KG1 (cell line): ENCODE measurements at regions not wholly inside any gene's neighbourhood (a gene's known extent, or its start where the extent isn't known, plus 50 kb on each side); places are given as distances from the start of the nearest gene placed in this dataset.
"Not testable (repeated sequence)": the region's sequence is repeated elsewhere in the genome, so short reads cannot be mapped to it uniquely, and the experiment has no call there.

Source experiments
- DNase-seq: peaks from one replicate; lab custom pipeline; 2025; lab: John Stamatoyannopoulos, UW

GRCh38 chr2:17193433-17193890 lies 324.8 kb downstream of the RAD51AP2 start:
- not testable (repeated sequence) for DNase-seq

GRCh38 chr2:17191223-17191622 lies 327.0 kb downstream of the RAD51AP2 start:
- DNase-seq: no peak

GRCh38 chr2:17190527-17190926 lies 327.7 kb downstream of the RAD51AP2 start:
- no peak for DNase-seq

GRCh38 chr2:17188721-17189120 lies 329.5 kb downstream of the RAD51AP2 start:
- DNase-seq: no peak

- DNase-seq: no peak
Measured at GRCh38 chr2:17184512-17184911, 333.7 kb downstream of the RAD51AP2 start.

- DNase-seq: no peak
Measured at GRCh38 chr2:17182399-17182798, 335.8 kb downstream of the RAD51AP2 start.

GRCh38 chr2:17181051-17181752 lies 337.0 kb downstream of the RAD51AP2 start:
- DNase-seq: no peak

GRCh38 chr2:17179145-17179808 lies 339.0 kb downstream of the RAD51AP2 start:
- DNase-seq: no peak

- DNase-seq: no peak
Measured at GRCh38 chr2:17177088-17177487, 341.2 kb downstream of the RAD51AP2 start.

- no peak for DNase-seq
Measured at GRCh38 chr2:17171446-17172049, 346.7 kb downstream of the RAD51AP2 start.

GRCh38 chr2:17166506-17166905 lies 351.7 kb downstream of the RAD51AP2 start:
- no peak for DNase-seq

- no peak for DNase-seq
Measured at GRCh38 chr2:17164550-17164949, 353.7 kb downstream of the RAD51AP2 start.

- DNase-seq: no peak
Measured at GRCh38 chr2:17163638-17164037, 354.6 kb downstream of the RAD51AP2 start.

GRCh38 chr2:17162713-17163112 lies 355.5 kb downstream of the RAD51AP2 start:
- DNase-seq: no peak

GRCh38 chr2:17160594-17160993 lies 357.6 kb downstream of the RAD51AP2 start:
- DNase-seq: no peak

GRCh38 chr2:17156086-17156485 lies 362.2 kb downstream of the RAD51AP2 start:
- no peak for DNase-seq

- DNase-seq: no peak
Measured at GRCh38 chr2:17149945-17150344, 368.3 kb downstream of the RAD51AP2 start.

- DNase-seq: no peak
Measured at GRCh38 chr2:17148407-17149145, 369.7 kb downstream of the RAD51AP2 start.

GRCh38 chr2:17146358-17146757 lies 371.9 kb downstream of the RAD51AP2 start:
- DNase-seq: no peak

GRCh38 chr2:17136877-17137276 lies 381.4 kb downstream of the RAD51AP2 start:
- no peak for DNase-seq

GRCh38 chr2:17136231-17136630 lies 382.0 kb downstream of the RAD51AP2 start:
- no peak for DNase-seq

- no peak for DNase-seq
Measured at GRCh38 chr2:17135619-17136018, 382.6 kb downstream of the RAD51AP2 start.
